ENCODE measurements at regions not wholly inside any gene's neighbourhood (a gene's known extent, or its start where the extent isn't known, plus 50 kb on each side); places are given as distances from the start of the nearest gene placed in this dataset.

DNA sequence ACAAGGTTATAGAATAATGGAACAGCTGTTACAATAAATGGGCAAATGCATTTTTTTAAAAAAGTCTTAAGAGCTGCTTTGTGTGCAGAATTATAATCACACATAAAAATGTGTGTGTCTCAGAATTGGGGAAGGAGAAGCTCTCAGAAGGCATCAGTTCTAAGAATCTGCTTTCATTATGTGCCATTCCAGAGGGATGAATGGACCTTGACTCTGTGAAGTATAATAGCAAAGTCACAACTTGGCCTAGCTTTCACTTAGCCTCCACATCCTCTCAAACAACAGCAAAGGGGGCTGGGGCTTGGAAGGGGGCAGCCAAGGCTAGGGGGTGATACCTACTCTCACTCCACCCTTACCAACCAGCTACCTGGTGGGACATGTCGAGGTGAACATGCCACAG is 265.0 kb downstream of the CDC5L start:
- TF ChIP-seq, protein P1, sequence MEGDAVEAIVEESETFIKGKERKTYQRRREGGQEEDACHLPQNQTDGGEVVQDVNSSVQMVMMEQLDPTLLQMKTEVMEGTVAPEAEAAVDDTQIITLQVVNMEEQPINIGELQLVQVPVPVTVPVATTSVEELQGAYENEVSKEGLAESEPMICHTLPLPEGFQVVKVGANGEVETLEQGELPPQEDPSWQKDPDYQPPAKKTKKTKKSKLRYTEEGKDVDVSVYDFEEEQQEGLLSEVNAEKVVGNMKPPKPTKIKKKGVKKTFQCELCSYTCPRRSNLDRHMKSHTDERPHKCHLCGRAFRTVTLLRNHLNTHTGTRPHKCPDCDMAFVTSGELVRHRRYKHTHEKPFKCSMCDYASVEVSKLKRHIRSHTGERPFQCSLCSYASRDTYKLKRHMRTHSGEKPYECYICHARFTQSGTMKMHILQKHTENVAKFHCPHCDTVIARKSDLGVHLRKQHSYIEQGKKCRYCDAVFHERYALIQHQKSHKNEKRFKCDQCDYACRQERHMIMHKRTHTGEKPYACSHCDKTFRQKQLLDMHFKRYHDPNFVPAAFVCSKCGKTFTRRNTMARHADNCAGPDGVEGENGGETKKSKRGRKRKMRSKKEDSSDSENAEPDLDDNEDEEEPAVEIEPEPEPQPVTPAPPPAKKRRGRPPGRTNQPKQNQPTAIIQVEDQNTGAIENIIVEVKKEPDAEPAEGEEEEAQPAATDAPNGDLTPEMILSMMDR (conservative IDR thresholded peaks at IDR 0.05; ENCODE audit: low read length) = no peak
- TF ChIP-seq EZH2phosphoT487 (IDR thresholded peaks at IDR 0.05; ENCODE audit: borderline replicate concordance, low read depth, low read length) = no peak
